SKM-1 (cell line): ENCODE measurements at regions not wholly inside any gene's neighbourhood (a gene's known extent, or its start where the extent isn't known, plus 50 kb on each side); places are given as distances from the start of the nearest gene placed in this dataset.

ENCODE experiments used
- DNase-seq: peaks from one replicate; lab custom pipeline; 2025; ENCODE audit not compliant: unreplicated experiment; lab: John Stamatoyannopoulos, UW

DNA sequence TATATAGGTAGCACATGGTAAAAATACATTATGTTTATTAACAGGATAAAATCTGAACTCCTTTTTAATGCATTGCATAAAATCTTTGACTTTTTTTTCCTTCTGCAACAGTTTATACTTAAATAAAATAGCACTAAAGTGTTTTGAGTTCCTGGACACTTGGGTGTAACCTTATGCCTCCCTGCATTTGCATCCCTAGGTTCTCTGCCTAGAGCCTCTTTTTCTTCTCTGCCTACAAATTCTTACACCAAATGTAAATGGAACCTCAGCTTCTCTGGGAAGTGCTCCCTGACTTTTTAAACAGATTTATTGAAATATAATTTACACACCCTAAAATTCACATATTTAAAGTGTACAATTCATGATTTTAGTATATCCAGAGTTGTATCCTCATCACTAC, 1017.6 kb downstream of the CNTNAP5 start:
- no peak for DNase-seq

GRCh38 chr2:125070726-125071505, 1045.8 kb downstream of the CNTNAP5 start:
- DNase-seq: no peak

- no peak for DNase-seq
Measured at GRCh38 chr2:125073440-125073839, 1048.4 kb downstream of the CNTNAP5 start.

DNA sequence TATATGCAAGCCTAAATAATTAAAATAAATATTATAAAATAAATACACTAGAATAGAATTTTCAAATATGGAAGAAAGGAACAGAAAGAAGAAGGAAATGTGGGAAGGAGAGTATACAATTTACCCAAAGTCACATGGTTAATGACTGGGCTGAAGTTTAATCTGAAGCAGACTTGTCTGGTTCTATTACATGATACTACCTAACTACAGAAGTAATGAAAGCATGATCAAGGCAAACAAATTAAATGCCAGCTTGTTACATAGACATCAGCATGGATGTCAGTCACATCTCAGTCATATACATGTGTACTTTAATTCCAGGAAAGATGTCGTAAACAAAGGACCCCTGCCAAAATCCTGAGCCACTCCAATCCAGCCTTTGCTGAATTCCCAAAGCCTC, 1060.8 kb downstream of the CNTNAP5 start:
- no peak for DNase-seq

GRCh38 chr2:125086313-125087184, 1061.5 kb downstream of the CNTNAP5 start:
- DNase-seq: no peak

GRCh38 chr2:125092276-125093009, 1067.4 kb downstream of the CNTNAP5 start:
- no peak for DNase-seq

DNA sequence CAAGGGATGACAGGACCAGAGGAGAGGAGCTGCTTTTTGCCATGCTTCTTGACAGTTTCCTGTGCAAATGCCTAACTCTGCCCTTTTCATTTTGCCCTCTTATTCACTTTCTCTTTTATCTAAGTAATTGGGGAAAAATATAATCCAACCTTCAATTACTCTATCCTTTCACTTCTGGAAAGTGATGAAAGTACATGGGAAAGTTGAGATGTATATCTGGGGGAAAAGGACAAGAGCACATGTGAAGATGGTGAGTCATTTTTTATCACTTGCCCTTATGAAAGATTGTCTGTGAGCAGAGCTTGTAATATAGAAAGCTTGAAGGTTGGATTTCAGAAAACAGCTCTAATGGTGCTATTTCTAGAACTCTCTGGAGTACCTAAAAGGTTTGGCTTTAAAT, 1070.7 kb downstream of the CNTNAP5 start:
- DNase-seq: no peak

DNA sequence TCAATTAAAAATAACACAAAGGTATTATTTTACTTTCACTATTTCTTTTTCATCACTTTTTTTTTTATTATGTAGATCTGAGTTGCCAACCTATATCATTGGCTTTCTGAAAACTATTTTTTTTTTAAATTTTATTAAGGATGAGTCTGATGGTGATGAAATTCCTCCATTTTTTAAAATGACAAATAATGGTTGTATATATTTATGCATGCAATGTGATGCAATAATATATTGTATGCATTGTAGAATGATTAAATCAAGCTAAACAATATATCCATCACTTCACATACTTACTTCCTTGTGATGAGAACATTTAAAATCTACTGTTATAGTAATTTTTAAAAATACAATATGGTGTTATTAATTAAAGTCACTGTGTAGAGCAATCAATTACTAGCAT, 1081.6 kb downstream of the CNTNAP5 start:
- DNase-seq: no peak

DNA sequence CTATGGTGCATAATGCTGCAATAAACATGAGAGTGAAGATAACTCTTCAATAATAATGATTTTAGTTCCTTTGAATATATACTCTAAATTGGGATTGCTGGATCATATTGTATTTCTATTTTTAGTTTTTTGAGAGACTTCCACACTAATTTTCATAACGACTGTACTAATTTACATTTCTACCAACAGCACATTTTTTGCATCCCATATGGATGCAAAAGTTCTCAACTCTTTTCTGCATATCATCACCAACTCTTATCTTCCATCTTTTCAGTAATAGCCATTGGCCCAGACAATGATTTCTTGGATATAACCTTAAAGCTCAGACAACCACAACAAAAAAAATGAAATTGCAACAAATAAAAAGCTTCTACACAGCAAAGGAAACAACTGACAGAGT, 1082.4 kb downstream of the CNTNAP5 start:
- no peak for DNase-seq

- no peak for DNase-seq
Measured at GRCh38 chr2:125108251-125108650, 1083.2 kb downstream of the CNTNAP5 start.

- DNase-seq: no peak
Measured at GRCh38 chr2:125125902-125126301, 1100.8 kb downstream of the CNTNAP5 start.

DNA sequence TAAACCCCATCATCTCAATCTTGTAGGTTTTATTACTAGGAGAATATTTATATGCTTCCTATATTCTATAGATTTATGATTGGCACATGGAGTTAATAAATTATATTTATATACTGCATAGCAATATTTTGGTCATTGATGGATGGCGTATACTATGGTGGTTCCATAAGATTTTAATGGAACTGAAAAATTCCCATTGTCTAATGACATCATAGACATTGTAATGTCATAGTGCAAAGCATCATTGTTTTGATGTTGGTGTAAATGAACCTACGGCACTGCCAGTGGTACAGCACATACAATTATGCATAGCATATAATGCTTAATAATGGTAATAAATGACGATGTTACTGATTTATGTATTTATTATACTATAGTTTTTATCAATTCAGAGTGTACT, 1135.9 kb downstream of the CNTNAP5 start:
- DNase-seq: no peak

DNA sequence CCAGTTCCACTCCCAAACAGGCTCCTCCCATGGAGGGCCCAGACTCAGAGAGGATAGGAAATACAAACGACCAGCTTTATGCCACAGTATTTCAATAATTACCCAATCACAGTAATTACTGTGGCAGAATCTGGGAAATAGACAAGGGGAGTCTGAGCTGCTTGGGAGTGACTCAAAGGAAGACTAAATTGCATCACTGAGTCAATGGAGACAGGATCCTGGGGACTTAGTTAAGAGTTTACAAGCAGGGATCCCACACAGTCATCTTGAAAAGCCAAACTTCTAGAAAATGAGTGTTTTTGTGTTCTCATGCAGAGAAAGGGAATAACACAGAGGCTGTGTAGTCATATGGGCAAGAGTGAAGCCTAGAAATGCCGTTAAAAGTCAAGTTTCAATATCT, 1142.1 kb downstream of the CNTNAP5 start:
- no peak for DNase-seq

GRCh38 chr2:125167820-125168219, 1142.7 kb downstream of the CNTNAP5 start:
- DNase-seq: no peak

DNA sequence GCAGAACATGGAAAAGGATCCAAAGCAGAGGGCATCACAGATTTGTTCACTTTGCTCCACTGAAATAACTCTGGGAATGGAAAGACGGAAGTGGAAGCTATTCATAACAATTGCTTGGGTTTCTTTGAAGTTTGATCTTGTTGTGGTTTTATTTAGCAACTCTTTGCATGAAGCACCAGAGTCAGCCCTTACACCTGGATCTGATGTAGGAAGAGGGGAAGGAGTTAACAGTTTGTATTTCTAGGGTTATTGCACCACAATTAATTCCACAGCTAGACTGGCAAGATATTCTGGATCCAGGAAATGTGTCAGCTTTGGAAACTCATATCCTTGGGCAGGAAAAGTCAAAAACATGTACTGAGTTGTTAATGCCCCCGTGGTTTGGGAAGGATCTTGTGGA, 1143.4 kb downstream of the CNTNAP5 start:
- no peak for DNase-seq

DNA sequence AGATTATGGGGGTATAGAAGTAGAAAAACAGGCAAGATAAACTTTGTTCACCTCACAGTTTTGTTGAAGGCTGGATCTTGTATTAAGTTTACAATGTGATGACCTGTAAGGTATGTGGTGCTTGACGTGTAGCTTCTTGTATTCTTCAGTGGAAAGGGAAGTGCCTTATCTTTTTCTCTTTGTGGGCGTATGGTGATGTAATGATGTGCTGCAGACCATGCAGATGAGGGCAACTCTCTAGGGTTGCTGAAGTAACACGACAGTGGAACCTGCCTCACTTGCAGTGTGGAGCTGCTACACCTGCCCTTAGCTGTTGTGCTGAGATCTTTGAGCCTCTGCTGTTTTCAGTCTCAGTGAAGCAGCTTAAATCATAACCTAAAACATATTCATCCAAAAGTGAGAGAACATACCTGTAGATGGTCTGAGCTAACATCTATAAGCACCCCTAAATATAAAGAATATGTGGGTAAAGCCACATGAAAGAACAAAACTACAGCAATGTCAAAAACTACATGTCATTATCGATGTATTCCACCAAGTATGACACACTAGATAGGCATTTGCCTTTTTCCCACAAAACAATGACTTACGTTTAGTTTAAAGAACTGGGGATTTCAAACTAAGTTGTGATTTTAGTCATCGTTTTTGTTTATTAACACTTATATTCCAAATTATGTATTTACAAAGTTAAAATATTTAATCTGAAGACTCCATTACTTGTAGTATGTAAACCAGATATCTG, 1144.1 kb downstream of the CNTNAP5 start:
- no peak for DNase-seq

- no peak for DNase-seq
Measured at GRCh38 chr2:125169764-125170146, 1144.7 kb downstream of the CNTNAP5 start.

DNA sequence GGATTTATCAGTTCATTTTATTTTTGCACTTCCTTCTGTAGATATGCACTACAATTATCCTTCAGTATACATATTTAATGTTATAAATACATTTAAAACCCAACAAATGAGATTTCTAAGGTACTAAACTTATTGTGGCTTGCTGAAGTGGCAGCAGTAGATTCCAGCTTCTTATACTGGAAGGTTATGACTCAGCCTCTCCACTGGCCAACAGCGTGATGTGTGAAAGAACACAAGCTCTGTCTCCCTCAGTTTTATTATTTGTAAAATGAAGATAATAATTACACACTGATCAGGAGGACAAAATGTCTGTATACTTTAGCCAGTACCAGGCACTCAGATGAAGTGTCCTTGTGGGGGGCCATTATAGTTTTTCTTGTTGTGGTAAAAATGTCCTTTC, 1147.1 kb downstream of the CNTNAP5 start:
- no peak for DNase-seq

- no peak for DNase-seq
Measured at GRCh38 chr2:125175415-125175814, 1150.3 kb downstream of the CNTNAP5 start.

- no peak for DNase-seq
Measured at GRCh38 chr2:125185691-125186270, 1160.7 kb downstream of the CNTNAP5 start.

DNA sequence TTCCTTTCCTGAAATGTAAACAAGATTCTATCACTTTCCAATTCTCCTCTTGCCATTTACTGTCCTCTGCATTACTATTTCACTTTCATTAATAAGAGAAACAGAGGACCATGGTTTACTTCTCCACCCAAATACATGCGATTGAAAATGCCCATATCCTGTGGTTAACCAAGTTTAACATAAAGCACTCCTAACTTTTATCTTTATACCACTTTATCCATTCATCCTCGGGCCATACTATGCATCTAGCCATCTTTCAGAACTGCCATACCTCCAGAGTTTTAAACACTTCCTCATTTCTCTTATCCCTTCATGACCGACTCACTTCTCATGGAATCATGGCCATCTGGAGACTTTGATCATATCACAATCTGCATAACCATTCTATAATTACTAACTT, 1182.3 kb downstream of the CNTNAP5 start:
- no peak for DNase-seq
